Epithelial cell of proximal tubule (primary cell): ENCODE measurements at regions not wholly inside any gene's neighbourhood (a gene's known extent, or its start where the extent isn't known, plus 50 kb on each side); places are given as distances from the start of the nearest gene placed in this dataset.

Experiments used
- DNase-seq: peaks from one replicate; pipeline ENCODE4 v3.0.0-alpha.2; 2011; ENCODE audit warnings: low read depth
- H3K4me3 ChIP-seq: 2 replicates; pipeline ENCODE4 v1.5.1; 2011; ENCODE audit warnings: low read depth, mild to moderate bottlenecking, low read length
- TF ChIP-seq, protein P1 (sequence below): conservative IDR thresholded peaks from 2 replicates; pipeline ENCODE4 v1.5.1; 2012; ENCODE audit warnings: low read depth, mild to moderate bottlenecking, low read length

- no peak overlapping the region for H3K4me3 ChIP-seq
- TF ChIP-seq, protein P1, sequence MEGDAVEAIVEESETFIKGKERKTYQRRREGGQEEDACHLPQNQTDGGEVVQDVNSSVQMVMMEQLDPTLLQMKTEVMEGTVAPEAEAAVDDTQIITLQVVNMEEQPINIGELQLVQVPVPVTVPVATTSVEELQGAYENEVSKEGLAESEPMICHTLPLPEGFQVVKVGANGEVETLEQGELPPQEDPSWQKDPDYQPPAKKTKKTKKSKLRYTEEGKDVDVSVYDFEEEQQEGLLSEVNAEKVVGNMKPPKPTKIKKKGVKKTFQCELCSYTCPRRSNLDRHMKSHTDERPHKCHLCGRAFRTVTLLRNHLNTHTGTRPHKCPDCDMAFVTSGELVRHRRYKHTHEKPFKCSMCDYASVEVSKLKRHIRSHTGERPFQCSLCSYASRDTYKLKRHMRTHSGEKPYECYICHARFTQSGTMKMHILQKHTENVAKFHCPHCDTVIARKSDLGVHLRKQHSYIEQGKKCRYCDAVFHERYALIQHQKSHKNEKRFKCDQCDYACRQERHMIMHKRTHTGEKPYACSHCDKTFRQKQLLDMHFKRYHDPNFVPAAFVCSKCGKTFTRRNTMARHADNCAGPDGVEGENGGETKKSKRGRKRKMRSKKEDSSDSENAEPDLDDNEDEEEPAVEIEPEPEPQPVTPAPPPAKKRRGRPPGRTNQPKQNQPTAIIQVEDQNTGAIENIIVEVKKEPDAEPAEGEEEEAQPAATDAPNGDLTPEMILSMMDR: no peak
- no peak for DNase-seq
Observed at GRCh38 chr1:200230671-200231070, 179.2 kb downstream of the ZNF281 start.

- TF ChIP-seq, protein P1: no peak
- DNase-seq: no peak
- no peak overlapping the region for H3K4me3 ChIP-seq
Observed at GRCh38 chr1:200228486-200228885, 181.3 kb downstream of the ZNF281 start.

DNA sequence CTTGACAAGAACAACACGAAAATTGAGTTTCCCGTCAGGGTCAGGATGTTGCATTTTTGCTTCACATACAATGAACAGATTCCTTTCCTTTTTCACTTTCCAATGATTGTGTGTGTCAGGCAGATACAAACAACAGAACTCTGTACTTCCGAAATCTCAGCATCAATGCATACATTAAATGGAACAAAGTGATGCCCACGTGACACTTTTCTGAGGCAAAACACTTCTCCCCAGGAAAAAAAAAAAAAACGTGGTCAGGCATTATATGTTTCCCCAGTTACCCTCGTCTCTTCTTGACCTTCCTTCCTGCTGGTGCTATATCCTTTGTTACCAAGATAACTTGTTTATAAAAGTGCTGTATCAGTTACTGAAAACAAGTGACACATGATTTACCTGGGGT lies 181.8 kb downstream of the ZNF281 start:
- DNase-seq: no peak

More for the DNA sequence above, 181.8 kb downstream of the ZNF281 start:
- no peak overlapping the region for H3K4me3 ChIP-seq
- TF ChIP-seq, protein P1: no peak
